Stomach (tissue), 8 donors: ENCODE measurements at regions not wholly inside any gene's neighbourhood (a gene's known extent, or its start where the extent isn't known, plus 50 kb on each side); places are given as distances from the start of the nearest gene placed in this dataset.

Experiments used
- DNase-seq, 2 donors: peaks; one replicate each; pipeline versions ENCODE4 v3.0.0 to v3.0.0-alpha.2; 2013 to 2019
- H3K27ac ChIP-seq, 5 donors: fragments of 200-600 bp in 4 of 5; sonication (generic) in 4 of 5; one replicate each; pipeline ENCODE4 v1.5.1; 2013 to 2019; ENCODE audit warnings: mild to moderate bottlenecking in 1 of 5, moderate library complexity in 1 of 5
- H3K27me3 ChIP-seq, 3 donors: fragments of 200-600 bp; sonication (generic); one replicate each; pipeline ENCODE4 v1.5.1; 2017 to 2019; ENCODE audit warnings: mixed run types in 1 of 3
- H3K36me3 ChIP-seq, 4 donors: fragments of 200-600 bp; sonication (generic); 1 replicate in 3 of 4; 2 replicates in 1 of 4; pipeline ENCODE4 v1.5.1; 2016 to 2019
- H3K4me1 ChIP-seq, 4 donors: fragments of 200-600 bp; sonication (generic); one replicate each; pipeline ENCODE4 v1.5.1; 2016 to 2019
- H3K4me3 ChIP-seq, 4 donors: fragments of 200-600 bp; sonication (generic) in 3 of 4; one replicate each; pipeline ENCODE4 v1.5.1; 2016 to 2019; ENCODE audit warnings: mild to moderate bottlenecking in 1 of 4
- H3K9me3 ChIP-seq, 4 donors: fragments of 200-600 bp; sonication (generic); one replicate each; pipeline ENCODE4 v1.5.1; 2016 to 2019
- EP300 ChIP-seq: sonication (generic); formaldehyde crosslinking; IDR thresholded peaks from one replicate; pipeline ENCODE4 v1.6.1; 2017; ENCODE audit warnings: antibody characterized with exemption
- POLR2A ChIP-seq, 4 donors: fragments of 450-650 bp; IDR thresholded peaks; one replicate each; pipeline ENCODE4 v1.6.1; 2016; ENCODE audit warnings: antibody characterized with exemption in 4 of 4, control low read depth in 2 of 4, mild to moderate bottlenecking in 1 of 4, moderate library complexity in 1 of 4
- POLR2AphosphoS5 ChIP-seq, 3 donors: sonication (generic); formaldehyde crosslinking; IDR thresholded peaks; one replicate each; pipeline ENCODE4 v1.6.1; 2016; ENCODE audit warnings: antibody characterized with exemption in 3 of 3
- WGBS, 5 donors: extraction: QIAGEN DNeasy Blood & Tissue Kit in 3 of 5; methylation state at CpG; one replicate each; pipeline versions ENCODE4 v1.1.5 to v1.1.7; 2013 to 2018; 5-methylcytosine and 5-hydroxymethylcytosine counted together
- intact Hi-C: fragments of 100-400 bp; cut with DNase I; formaldehyde crosslinking; loops from one replicate; pipeline ENCODE4 v1.15.1; 2023; ENCODE audit warnings: low total_unique reads
- TF ChIP-seq, protein P1 (sequence below), 7 experiments: fragments of 450-650 bp in 4 of 7; fragments of 200-600 bp in 3 of 7; sonication (generic) in 3 of 7; IDR thresholded peaks; one replicate each; pipeline ENCODE4 v1.5.1; 2016 to 2019; ENCODE audit warnings: antibody characterized with exemption in 7 of 7, control low read depth in 2 of 7, mild to moderate bottlenecking in 1 of 7
- donor health status: healthy with polysubstance abuse.
- donor health status: Bipolar disorder and iron deficiency.
- donor health status: healthy.

DNA sequence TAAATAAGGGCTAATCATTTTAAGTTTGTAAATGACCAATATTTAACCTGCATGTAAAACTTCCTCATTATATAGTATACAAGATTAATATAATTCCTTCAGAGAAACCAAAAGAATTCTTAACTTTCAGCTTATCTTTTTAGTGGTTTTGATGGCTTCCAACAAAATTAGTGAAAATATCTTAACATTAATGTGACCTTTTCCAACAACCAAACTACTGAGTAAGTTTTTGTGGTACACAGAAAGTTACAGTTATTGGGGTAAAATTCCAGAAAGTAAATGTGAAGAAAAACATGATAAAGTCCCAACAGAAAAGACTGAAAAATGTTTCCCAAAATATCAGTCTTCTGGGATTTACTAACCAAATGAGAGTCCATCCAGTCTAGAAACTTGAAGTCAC lies 111.0 kb upstream of the PDE3A start:
- DNase-seq = no peak
- no peak overlapping the region for H3K27ac ChIP-seq
- H3K9me3 ChIP-seq = no peaks in the 10 kb centered on the region
- intact Hi-C loops = no loop called here
- no peaks in the 10 kb centered on the region for H3K4me1 ChIP-seq
- H3K27me3 ChIP-seq = no peaks in the 10 kb centered on the region
- H3K36me3 ChIP-seq = no peaks in the 10 kb centered on the region
- no peak overlapping the region for H3K4me3 ChIP-seq
- TF ChIP-seq POLR2A (IDR thresholded peaks at IDR 0.05) (no peak), POLR2AphosphoS5 (IDR thresholded peaks at IDR 0.05) (no peak), EP300 (no peak)
- TF ChIP-seq, protein P1, sequence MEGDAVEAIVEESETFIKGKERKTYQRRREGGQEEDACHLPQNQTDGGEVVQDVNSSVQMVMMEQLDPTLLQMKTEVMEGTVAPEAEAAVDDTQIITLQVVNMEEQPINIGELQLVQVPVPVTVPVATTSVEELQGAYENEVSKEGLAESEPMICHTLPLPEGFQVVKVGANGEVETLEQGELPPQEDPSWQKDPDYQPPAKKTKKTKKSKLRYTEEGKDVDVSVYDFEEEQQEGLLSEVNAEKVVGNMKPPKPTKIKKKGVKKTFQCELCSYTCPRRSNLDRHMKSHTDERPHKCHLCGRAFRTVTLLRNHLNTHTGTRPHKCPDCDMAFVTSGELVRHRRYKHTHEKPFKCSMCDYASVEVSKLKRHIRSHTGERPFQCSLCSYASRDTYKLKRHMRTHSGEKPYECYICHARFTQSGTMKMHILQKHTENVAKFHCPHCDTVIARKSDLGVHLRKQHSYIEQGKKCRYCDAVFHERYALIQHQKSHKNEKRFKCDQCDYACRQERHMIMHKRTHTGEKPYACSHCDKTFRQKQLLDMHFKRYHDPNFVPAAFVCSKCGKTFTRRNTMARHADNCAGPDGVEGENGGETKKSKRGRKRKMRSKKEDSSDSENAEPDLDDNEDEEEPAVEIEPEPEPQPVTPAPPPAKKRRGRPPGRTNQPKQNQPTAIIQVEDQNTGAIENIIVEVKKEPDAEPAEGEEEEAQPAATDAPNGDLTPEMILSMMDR (IDR thresholded peaks at IDR 0.05) = no peak

DNA sequence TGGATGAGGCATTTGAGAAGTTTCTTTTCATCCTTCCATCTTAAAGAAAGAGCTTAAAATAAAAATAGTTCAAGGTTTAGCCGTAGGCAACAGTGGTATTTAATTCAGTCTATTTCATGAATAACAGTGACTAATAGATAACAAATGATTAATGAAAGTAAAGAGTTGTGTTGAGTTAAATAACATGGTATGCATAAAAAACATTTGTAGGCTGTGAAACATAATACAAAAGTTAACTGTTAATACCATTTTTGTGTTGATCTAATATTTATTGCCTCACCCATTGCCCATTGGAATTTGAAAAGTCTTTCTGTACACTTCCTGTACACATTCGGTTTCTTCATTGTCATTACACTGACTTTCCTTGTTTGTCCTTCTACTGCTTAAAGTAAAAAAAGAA lies 108.6 kb upstream of the PDE3A start:
- Histone ChIP-seq H3K4me3 (no peak overlapping the region), H3K9me3 (no peaks in the 10 kb centered on the region), H3K36me3 (no peaks in the 10 kb centered on the region), H3K27ac (no peak overlapping the region), H3K27me3 (no peaks in the 10 kb centered on the region), H3K4me1 (no peaks in the 10 kb centered on the region)
- WGBS, 5 donors = 77 to 86% (median 80%) methylated on average over 2 of the region's 2 CpGs
- intact Hi-C loops = no loop called here
- no peak for DNase-seq
- TF ChIP-seq POLR2AphosphoS5 (IDR thresholded peaks at IDR 0.05) = no peak
- TF ChIP-seq EP300 = no peak
- TF ChIP-seq, protein P1 (IDR thresholded peaks at IDR 0.05) = no peak
- no peak for TF ChIP-seq POLR2A (IDR thresholded peaks at IDR 0.05)

DNA sequence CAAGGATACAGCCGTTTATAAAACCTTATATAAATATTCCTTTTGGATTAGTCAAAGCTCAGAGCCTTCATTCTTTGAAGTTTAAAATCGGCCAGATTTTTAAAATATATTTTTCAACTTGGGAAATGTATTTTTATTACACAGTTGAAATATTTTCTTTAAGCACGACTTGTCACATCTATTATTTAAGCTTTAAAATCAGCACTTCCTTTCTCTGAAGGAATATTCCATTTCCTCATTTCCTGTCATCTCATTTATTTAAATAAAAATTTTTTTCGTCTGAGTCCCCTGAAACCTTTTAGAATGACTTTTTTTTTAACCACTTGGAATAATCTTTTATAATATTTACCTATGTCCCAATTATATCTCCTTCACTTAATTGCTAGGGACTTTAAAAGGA lies 107.5 kb upstream of the PDE3A start:
- Histone ChIP-seq H3K4me1 (no peaks in the 10 kb centered on the region), H3K9me3 (no peaks in the 10 kb centered on the region), H3K27ac (no peak overlapping the region), H3K36me3 (no peaks in the 10 kb centered on the region), H3K4me3 (no peak overlapping the region), H3K27me3 (no peaks in the 10 kb centered on the region)
- 47 to 70% (median 56%) methylated on average over 4 of the region's 4 CpGs for WGBS, 5 donors
- DNase-seq = no peak
- intact Hi-C loops = no loop called here
- TF ChIP-seq, protein P1 (IDR thresholded peaks at IDR 0.05) = no peak
- TF ChIP-seq EP300 (no peak), POLR2A (IDR thresholded peaks at IDR 0.05) (no peak), POLR2AphosphoS5 (IDR thresholded peaks at IDR 0.05) (no peak)

DNA sequence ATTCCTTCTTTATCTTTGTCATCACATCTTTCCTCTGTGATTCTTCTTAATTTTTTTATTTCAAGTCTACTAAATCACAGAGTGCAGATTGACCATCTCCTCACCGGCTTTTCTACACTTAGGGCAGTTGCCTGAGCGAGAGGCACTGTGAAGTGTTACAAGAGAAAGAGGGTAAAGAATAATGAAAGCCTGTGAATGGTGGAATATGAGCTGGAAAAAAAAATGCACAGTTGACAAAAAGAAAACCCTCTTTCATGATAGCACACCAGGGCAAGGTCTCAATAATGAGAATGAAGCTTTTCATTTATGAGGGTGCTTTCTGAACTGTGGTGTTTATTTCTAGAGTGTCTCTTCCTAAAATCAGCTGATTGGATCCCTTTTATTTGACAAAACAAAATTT lies 106.2 kb upstream of the PDE3A start:
- no peaks in the 10 kb centered on the region for H3K27me3 ChIP-seq
- no peaks in the 10 kb centered on the region for H3K4me1 ChIP-seq
- WGBS, 5 donors = 76 to 92% (median 80%) methylated on average over 2 of the region's 2 CpGs
- no peak for DNase-seq
- H3K4me3 ChIP-seq = no peak overlapping the region
- no peaks in the 10 kb centered on the region for H3K36me3 ChIP-seq
- intact Hi-C loops = no loop called here
- no peak for TF ChIP-seq EP300
- H3K27ac ChIP-seq = no peak overlapping the region
- no peaks in the 10 kb centered on the region for H3K9me3 ChIP-seq

DNA sequence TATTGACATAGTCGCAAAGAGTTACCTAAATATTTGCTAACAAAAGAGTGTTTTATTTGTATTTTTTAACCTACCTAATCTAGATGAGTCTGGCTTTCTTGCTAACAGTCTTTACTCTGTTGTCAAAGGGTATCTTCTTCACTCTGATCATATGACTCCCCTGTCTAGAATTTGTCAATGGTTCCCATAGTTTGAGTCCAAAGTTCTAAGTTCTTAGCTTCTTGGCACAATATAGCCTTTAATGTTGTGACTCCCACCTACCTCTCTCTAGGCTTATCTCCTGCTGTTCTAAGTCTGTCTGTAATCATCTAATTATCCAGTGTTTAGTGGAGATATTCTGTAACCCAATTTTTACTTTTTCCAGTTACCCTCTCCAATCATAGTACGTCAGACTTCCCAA lies 104.3 kb upstream of the PDE3A start:
- H3K4me1 ChIP-seq = no peaks in the 10 kb centered on the region
- no peak overlapping the region for H3K4me3 ChIP-seq
- H3K36me3 ChIP-seq = no peaks in the 10 kb centered on the region
- H3K27me3 ChIP-seq = no peaks in the 10 kb centered on the region
- no peak for TF ChIP-seq POLR2AphosphoS5 (IDR thresholded peaks at IDR 0.05)
- no peak for TF ChIP-seq EP300
- TF ChIP-seq, protein P1 (IDR thresholded peaks at IDR 0.05) = no peak
- no peak for TF ChIP-seq POLR2A (IDR thresholded peaks at IDR 0.05)
- H3K27ac ChIP-seq = no peak overlapping the region
- no peaks in the 10 kb centered on the region for H3K9me3 ChIP-seq
- DNase-seq = no peak
- WGBS, 5 donors = 86 to 95% (median 92%) methylated on average over 2 of the region's 2 CpGs
- intact Hi-C loops = no loop called here
